Prostate gland (tissue), 2 donors: ENCODE measurements at regions not wholly inside any gene's neighbourhood (a gene's known extent, or its start where the extent isn't known, plus 50 kb on each side); places are given as distances from the start of the nearest gene placed in this dataset.

Experiments
- DNase-seq: peaks from one replicate; pipeline ENCODE4 v3.0.0-alpha.2; 2019; ENCODE audit warnings: low spot score
- H3K27ac ChIP-seq, 2 donors: fragments of 200-600 bp; sonication (generic); 2 replicates each; pipeline ENCODE4 v1.5.1; 2017 to 2019
- H3K27me3 ChIP-seq: fragments of 200-600 bp; sonication (generic); replicated peaks from 2 replicates; pipeline ENCODE4 v1.5.1; 2019; ENCODE audit not compliant: insufficient read depth
- H3K36me3 ChIP-seq, 2 donors: fragments of 200-600 bp; sonication (generic); 1 replicate in 1 of 2; 2 replicates in 1 of 2; pipeline versions ENCODE4 v1.5.1 to v1.8.1; 2017 to 2019
- H3K4me1 ChIP-seq: fragments of 200-600 bp; sonication (generic); replicated peaks from 2 replicates; pipeline ENCODE4 v1.5.1; 2019
- H3K4me3 ChIP-seq, 2 donors: fragments of 200-600 bp; sonication (generic); 2 replicates each; pipeline ENCODE4 v1.5.1; 2017 to 2019
- H3K9me3 ChIP-seq: fragments of 200-600 bp; sonication (generic); 2 replicates; pipeline ENCODE4 v1.5.1; 2017
- POLR2A ChIP-seq: fragments of 450-650 bp; IDR thresholded peaks from one replicate; pipeline ENCODE4 v1.6.1; 2016; ENCODE audit warnings: antibody characterized with exemption, mild to moderate bottlenecking
- POLR2AphosphoS5 ChIP-seq: sonication (generic); formaldehyde crosslinking; IDR thresholded peaks from one replicate; pipeline ENCODE4 v1.6.1; 2017; ENCODE audit warnings: antibody characterized with exemption
- WGBS: methylation state at CpG from one replicate; pipeline ENCODE4 v1.1.5; 2018; 5-methylcytosine and 5-hydroxymethylcytosine counted together
- intact Hi-C: fragments of 100-400 bp; cut with DNase I; formaldehyde crosslinking; loops from one replicate; pipeline ENCODE4 v1.14.2; 2022
- TF ChIP-seq, protein P1 (sequence below), 4 experiments: fragments of 200-600 bp in 2 of 4; fragments of 450-650 bp in 2 of 4; sonication (generic) in 2 of 4; IDR thresholded peaks; 1 replicate in 3 of 4; 2 replicates in 1 of 4; pipeline ENCODE4 v1.5.1; 2016 to 2019; ENCODE audit warnings: antibody characterized with exemption in 4 of 4, mild to moderate bottlenecking in 2 of 4, moderate library complexity in 2 of 4

DNA sequence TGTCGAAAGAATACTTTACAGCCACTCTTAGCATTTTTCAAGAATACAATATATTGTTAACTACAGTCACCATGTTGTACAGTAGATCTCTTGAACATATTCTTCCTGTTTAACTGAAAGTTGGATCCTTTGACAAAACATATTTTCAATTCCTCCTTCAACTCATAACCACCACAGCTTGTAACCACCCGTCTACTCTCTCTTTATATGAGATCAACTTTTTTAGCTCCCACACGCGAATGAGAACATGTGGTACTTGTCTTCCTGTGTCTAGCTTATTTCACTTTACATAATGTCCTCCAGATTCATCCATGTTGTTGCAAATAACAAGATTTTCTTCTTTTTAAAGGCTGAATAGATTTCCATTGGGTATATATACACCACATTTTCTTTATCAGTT, 338.3 kb upstream of the IGFBP7 start:
- Histone ChIP-seq H3K27ac (no peak overlapping the region), H3K4me3 (no peak overlapping the region), H3K4me1 (no peaks in the 10 kb centered on the region), H3K36me3 (no peaks in the 10 kb centered on the region), H3K27me3 (no peaks in the 10 kb centered on the region), H3K9me3 (no peaks in the 10 kb centered on the region)
- DNase-seq = no peak
- no peak for TF ChIP-seq POLR2AphosphoS5
- WGBS = 84% methylated on average over 4 of the region's 4 CpGs
- intact Hi-C loops = no loop called here

- TF ChIP-seq POLR2A = no peak
- intact Hi-C loops = no loop called here
Measured at GRCh38 chr4:57446266-57446665, 336.1 kb upstream of the IGFBP7 start.

DNA sequence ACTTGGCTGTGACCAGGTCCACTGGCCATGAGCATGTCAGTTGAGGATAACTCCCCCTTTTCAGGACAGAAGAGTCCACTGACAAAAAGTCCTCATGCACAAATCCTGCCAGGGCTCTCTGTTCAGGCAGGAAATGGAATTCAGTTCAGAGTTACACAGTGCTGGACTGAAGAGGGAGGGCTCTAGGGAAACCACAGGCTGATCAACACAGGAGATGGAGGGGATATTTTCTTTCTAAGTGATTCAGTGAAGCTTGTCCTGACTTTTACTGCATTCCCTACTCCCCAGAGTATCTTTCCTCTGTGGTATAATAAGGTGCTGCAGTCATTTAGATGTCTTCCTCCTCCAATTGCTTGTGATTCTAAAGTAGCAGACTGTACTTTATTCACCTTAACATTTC, 335.5 kb upstream of the IGFBP7 start:
- H3K4me3 ChIP-seq = no peak overlapping the region
- intact Hi-C loops = no loop called here
- H3K4me1 ChIP-seq = no peaks in the 10 kb centered on the region
- no peaks in the 10 kb centered on the region for H3K36me3 ChIP-seq
- H3K9me3 ChIP-seq = no peaks in the 10 kb centered on the region
- no peak overlapping the region for H3K27ac ChIP-seq
- TF ChIP-seq POLR2A = no peak
- TF ChIP-seq POLR2AphosphoS5 = no peak
- TF ChIP-seq, protein P1, sequence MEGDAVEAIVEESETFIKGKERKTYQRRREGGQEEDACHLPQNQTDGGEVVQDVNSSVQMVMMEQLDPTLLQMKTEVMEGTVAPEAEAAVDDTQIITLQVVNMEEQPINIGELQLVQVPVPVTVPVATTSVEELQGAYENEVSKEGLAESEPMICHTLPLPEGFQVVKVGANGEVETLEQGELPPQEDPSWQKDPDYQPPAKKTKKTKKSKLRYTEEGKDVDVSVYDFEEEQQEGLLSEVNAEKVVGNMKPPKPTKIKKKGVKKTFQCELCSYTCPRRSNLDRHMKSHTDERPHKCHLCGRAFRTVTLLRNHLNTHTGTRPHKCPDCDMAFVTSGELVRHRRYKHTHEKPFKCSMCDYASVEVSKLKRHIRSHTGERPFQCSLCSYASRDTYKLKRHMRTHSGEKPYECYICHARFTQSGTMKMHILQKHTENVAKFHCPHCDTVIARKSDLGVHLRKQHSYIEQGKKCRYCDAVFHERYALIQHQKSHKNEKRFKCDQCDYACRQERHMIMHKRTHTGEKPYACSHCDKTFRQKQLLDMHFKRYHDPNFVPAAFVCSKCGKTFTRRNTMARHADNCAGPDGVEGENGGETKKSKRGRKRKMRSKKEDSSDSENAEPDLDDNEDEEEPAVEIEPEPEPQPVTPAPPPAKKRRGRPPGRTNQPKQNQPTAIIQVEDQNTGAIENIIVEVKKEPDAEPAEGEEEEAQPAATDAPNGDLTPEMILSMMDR (IDR thresholded peaks at IDR 0.05) = no peak
- no peak for DNase-seq
- H3K27me3 ChIP-seq = no peaks in the 10 kb centered on the region

More at GRCh38 chr4:57446266-57446665, 336.1 kb upstream of the IGFBP7 start:
- no peaks in the 10 kb centered on the region for H3K27me3 ChIP-seq
- DNase-seq = no peak
- 81% methylated on average over 3 of the region's 3 CpGs for WGBS
- H3K9me3 ChIP-seq = no peaks in the 10 kb centered on the region
- no peak overlapping the region for H3K27ac ChIP-seq
- H3K4me1 ChIP-seq = no peaks in the 10 kb centered on the region
- no peaks in the 10 kb centered on the region for H3K36me3 ChIP-seq
- no peak overlapping the region for H3K4me3 ChIP-seq

GRCh38 chr4:57444671-57445070, 334.5 kb upstream of the IGFBP7 start:
- DNase-seq = no peak
- 52% methylated on average over 4 of the region's 4 CpGs for WGBS
- Histone ChIP-seq H3K36me3 (no peaks in the 10 kb centered on the region), H3K9me3 (no peaks in the 10 kb centered on the region), H3K4me1 (no peaks in the 10 kb centered on the region), H3K27me3 (no peaks in the 10 kb centered on the region), H3K27ac (no peak overlapping the region), H3K4me3 (no peak overlapping the region)
- TF ChIP-seq POLR2A (no peak), POLR2AphosphoS5 (no peak)
- TF ChIP-seq, protein P1 (IDR thresholded peaks at IDR 0.05) = no peak
- intact Hi-C loops = no loop called here

- no peak for DNase-seq
- intact Hi-C loops = no loop called here
- Histone ChIP-seq H3K9me3 (no peaks in the 10 kb centered on the region), H3K4me1 (no peaks in the 10 kb centered on the region), H3K27ac (no peak overlapping the region), H3K4me3 (no peak overlapping the region), H3K36me3 (no peaks in the 10 kb centered on the region), H3K27me3 (no peaks in the 10 kb centered on the region)
- 81% methylated on average over 2 of the region's 2 CpGs for WGBS
- TF ChIP-seq POLR2AphosphoS5 (no peak), POLR2A (no peak)
- TF ChIP-seq, protein P1 (IDR thresholded peaks at IDR 0.05) = no peak
Measured at GRCh38 chr4:57443787-57444186, 333.6 kb upstream of the IGFBP7 start.

DNA sequence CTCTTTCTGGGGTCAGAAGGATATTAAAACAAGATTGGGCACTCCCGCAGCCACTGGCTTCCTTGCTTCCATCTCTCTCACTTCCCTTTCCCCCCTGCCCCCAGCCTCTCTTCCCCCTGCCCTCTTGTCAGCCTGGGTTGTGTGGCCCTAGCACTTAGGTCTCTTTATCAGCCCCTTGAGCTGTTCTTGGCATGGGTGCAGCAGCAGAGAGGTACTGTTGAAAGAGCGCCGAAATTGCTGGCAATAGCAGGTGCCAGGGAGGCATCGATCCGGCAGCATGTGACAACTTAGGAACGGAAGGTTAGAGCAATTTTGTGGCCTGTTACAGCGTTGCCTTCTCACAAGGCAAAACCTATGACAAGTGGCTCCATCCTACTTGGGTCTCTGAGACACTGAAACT, 333.1 kb upstream of the IGFBP7 start:
- H3K9me3 ChIP-seq = no peaks in the 10 kb centered on the region
- H3K4me1 ChIP-seq = no peaks in the 10 kb centered on the region
- no peak overlapping the region for H3K4me3 ChIP-seq
- 53% methylated on average over 7 of the region's 7 CpGs for WGBS
- H3K27me3 ChIP-seq = no peaks in the 10 kb centered on the region
- TF ChIP-seq POLR2A (no peak), POLR2AphosphoS5 (no peak)
- TF ChIP-seq, protein P1 (IDR thresholded peaks at IDR 0.05) = no peak
- intact Hi-C loops = no loop called here
- DNase-seq = no peak
- no peak overlapping the region for H3K27ac ChIP-seq
- H3K36me3 ChIP-seq = no peaks in the 10 kb centered on the region
